ENCODE measurements at regions not wholly inside any gene's neighbourhood (a gene's known extent, or its start where the extent isn't known, plus 50 kb on each side); places are given as distances from the start of the nearest gene placed in this dataset.
"Not testable (repeated sequence)": the region's sequence is repeated elsewhere in the genome, so short reads cannot be mapped to it uniquely, and the experiment has no call there.

- no peaks in the 10 kb centered on the region for H3K4me1 ChIP-seq
- no peaks in the 10 kb centered on the region for H3K27me3 ChIP-seq
- DNase-seq = no peak
- H3K4me3 ChIP-seq = no peak overlapping the region
- peaks cover 0 to 31% of the 10 kb centered on the region in 2 donors for H3K9me3 ChIP-seq
- H3K27ac ChIP-seq = no peak overlapping the region
- no peaks in the 10 kb centered on the region for H3K36me3 ChIP-seq
- no peak for TF ChIP-seq CTCF (IDR thresholded peaks at IDR 0.05)
- intact Hi-C loops (cut with DNase I) = no loop called here
- ATAC-seq = no peak
Observed at GRCh38 chr2:234699456-234699855, 202.6 kb upstream of the ARL4C start.

- ATAC-seq; H3K4me3 ChIP-seq; DNase-seq; H3K4me1 ChIP-seq; H3K27me3 ChIP-seq; H3K27ac ChIP-seq; H3K36me3 ChIP-seq; intact Hi-C loops (cut with DNase I): not testable (repeated sequence)
- peaks cover 0 to 32% of the 10 kb centered on the region in 2 donors for H3K9me3 ChIP-seq
Observed at GRCh38 chr2:234697300-234697876, 200.5 kb upstream of the ARL4C start.

GRCh38 chr2:234695981-234696380 lies 199.1 kb upstream of the ARL4C start:
- no peak for DNase-seq
- intact Hi-C loops (cut with DNase I) = no loop called here
- no peak for TF ChIP-seq CTCF (IDR thresholded peaks at IDR 0.05)
- Histone ChIP-seq H3K9me3 (peaks cover 0 to 32% of the 10 kb centered on the region in 2 donors), H3K36me3 (no peaks in the 10 kb centered on the region), H3K27ac (no peak overlapping the region), H3K4me3 (no peak overlapping the region), H3K4me1 (peaks cover 0 to 7% of the 10 kb centered on the region in 2 donors), H3K27me3 (no peaks in the 10 kb centered on the region)
- no peak for ATAC-seq

- peak; percentile 50 for ATAC-seq
- no peak for DNase-seq
Observed at GRCh38 chr2:234694244-234695013, 197.5 kb upstream of the ARL4C start.

GRCh38 chr2:234693681-234694190 lies 196.9 kb upstream of the ARL4C start:
- ATAC-seq; H3K27me3 ChIP-seq; H3K27ac ChIP-seq; DNase-seq; H3K4me3 ChIP-seq; intact Hi-C loops (cut with DNase I); H3K36me3 ChIP-seq: not testable (repeated sequence)
- peaks cover 0 to 32% of the 10 kb centered on the region in 2 donors for H3K9me3 ChIP-seq
- H3K4me1 ChIP-seq = peaks cover 0 to 12% of the 10 kb centered on the region in 2 donors

More at GRCh38 chr2:234694244-234695013, 197.5 kb upstream of the ARL4C start:
- intact Hi-C loops (cut with DNase I) = no loop called here
- Histone ChIP-seq H3K27me3 (no peaks in the 10 kb centered on the region), H3K4me1 (peaks cover 0 to 12% of the 10 kb centered on the region in 2 donors), H3K9me3 (peaks cover 0 to 32% of the 10 kb centered on the region in 2 donors), H3K36me3 (no peaks in the 10 kb centered on the region), H3K4me3 (no peak overlapping the region), H3K27ac (no peak overlapping the region)
- TF ChIP-seq CTCF (IDR thresholded peaks at IDR 0.05) = no peak

GRCh38 chr2:234693191-234693590 lies 196.3 kb upstream of the ARL4C start:
- DNase-seq; intact Hi-C loops (cut with DNase I); H3K4me3 ChIP-seq; H3K27me3 ChIP-seq; ATAC-seq; H3K36me3 ChIP-seq; H3K27ac ChIP-seq: not testable (repeated sequence)
- peaks cover 0 to 12% of the 10 kb centered on the region in 2 donors for H3K4me1 ChIP-seq
- peaks cover 0 to 29% of the 10 kb centered on the region in 2 donors for H3K9me3 ChIP-seq

Measured in left lung (tissue), 4 donors.